ENCODE measurements at regions not wholly inside any gene's neighbourhood (a gene's known extent, or its start where the extent isn't known, plus 50 kb on each side); places are given as distances from the start of the nearest gene placed in this dataset.

- ATAC-seq = no peak
- TF ChIP-seq TCF4 (CRISPR knock-in tag; IDR thresholded peaks at IDR 0.05; ENCODE audit: borderline replicate concordance) = no peak
- no peak for TF ChIP-seq ARNTL (CRISPR knock-in tag; IDR thresholded peaks at IDR 0.05; ENCODE audit: borderline replicate concordance, low read depth)
- TF ChIP-seq ZNF565 (CRISPR knock-in tag; conservative IDR thresholded peaks at IDR 0.05; ENCODE audit: low read depth) = no peak
- TF ChIP-seq CSRNP3 (CRISPR knock-in tag; IDR thresholded peaks at IDR 0.05) = no peak
- TF ChIP-seq ZNF8 (CRISPR knock-in tag; IDR thresholded peaks at IDR 0.05) = no peak
- no peak for TF ChIP-seq ZFP30 (CRISPR knock-in tag; IDR thresholded peaks at IDR 0.05)
- TF ChIP-seq ESRRG (CRISPR knock-in tag; IDR thresholded peaks at IDR 0.05) = no peak
- no peak for TF ChIP-seq POU6F1 (CRISPR knock-in tag; IDR thresholded peaks at IDR 0.05; ENCODE audit: borderline replicate concordance, low read depth)
- TF ChIP-seq TOX (CRISPR knock-in tag; IDR thresholded peaks at IDR 0.05; ENCODE audit: borderline replicate concordance) = no peak
- TF ChIP-seq ISL1 (CRISPR knock-in tag; IDR thresholded peaks at IDR 0.05) = no peak
- no peak for TF ChIP-seq CSDC2 (CRISPR knock-in tag; IDR thresholded peaks at IDR 0.05)
- no peak for TF ChIP-seq ZC3H10 (CRISPR knock-in tag; IDR thresholded peaks at IDR 0.05)
- no peak for TF ChIP-seq ZFP3 (CRISPR knock-in tag; IDR thresholded peaks at IDR 0.05)
- TF ChIP-seq SNAI2 (CRISPR knock-in tag; IDR thresholded peaks at IDR 0.05) = no peak
- TF ChIP-seq TSHZ2 (CRISPR knock-in tag; IDR thresholded peaks at IDR 0.05) = no peak
- no peak for TF ChIP-seq PPARA (CRISPR knock-in tag; IDR thresholded peaks at IDR 0.05; ENCODE audit: borderline replicate concordance)
- TF ChIP-seq RARB (CRISPR knock-in tag; IDR thresholded peaks at IDR 0.05) = no peak
- TF ChIP-seq BACH2 (CRISPR knock-in tag; IDR thresholded peaks at IDR 0.05; ENCODE audit: borderline replicate concordance) = no peak
- TF ChIP-seq GLIS3 (CRISPR knock-in tag; IDR thresholded peaks at IDR 0.05) = no peak
- TF ChIP-seq ZNF70 (CRISPR knock-in tag; IDR thresholded peaks at IDR 0.05) = no peak
Measured at GRCh38 chr18:34094148-34094547, 130.6 kb downstream of the NOL4 start.

GRCh38 chr18:34092796-34093195 is 131.9 kb downstream of the NOL4 start:
- no peak for ATAC-seq

More at GRCh38 chr18:34092796-34093195, 131.9 kb downstream of the NOL4 start:
- no peak for TF ChIP-seq ZFP3 (CRISPR knock-in tag; IDR thresholded peaks at IDR 0.05)
- TF ChIP-seq POU6F1 (CRISPR knock-in tag; IDR thresholded peaks at IDR 0.05; ENCODE audit: borderline replicate concordance, low read depth) = no peak
- no peak for TF ChIP-seq BACH2 (CRISPR knock-in tag; IDR thresholded peaks at IDR 0.05; ENCODE audit: borderline replicate concordance)
- TF ChIP-seq ZNF565 (CRISPR knock-in tag; conservative IDR thresholded peaks at IDR 0.05; ENCODE audit: low read depth) = no peak
- TF ChIP-seq ZNF8 (CRISPR knock-in tag; IDR thresholded peaks at IDR 0.05) = no peak
- TF ChIP-seq SNAI2 (CRISPR knock-in tag; IDR thresholded peaks at IDR 0.05) = no peak
- TF ChIP-seq ZNF70 (CRISPR knock-in tag; IDR thresholded peaks at IDR 0.05) = no peak
- TF ChIP-seq ZFP30 (CRISPR knock-in tag; IDR thresholded peaks at IDR 0.05) = no peak
- TF ChIP-seq CSRNP3 (CRISPR knock-in tag; IDR thresholded peaks at IDR 0.05) = no peak
- TF ChIP-seq TOX (CRISPR knock-in tag; IDR thresholded peaks at IDR 0.05; ENCODE audit: borderline replicate concordance) = no peak

Measured in SK-N-SH treated with all-trans-retinoic acid at 6 μM for 48 hours (cell line).